Limb (tissue), 2 donors: ENCODE measurements at regions not wholly inside any gene's neighbourhood (a gene's known extent, or its start where the extent isn't known, plus 50 kb on each side); places are given as distances from the start of the nearest gene placed in this dataset.

Experiments
- DNase-seq, 2 donors: peaks; one replicate each; pipeline ENCODE4 v3.0.0-alpha.2; 2016; ENCODE audit errors: extremely low spot score in 2 of 2

GRCh38 chr10:36181426-36182178 is 539.5 kb upstream of the FZD8 start:
- DNase-seq, result peak in 1 of 2 donors; percentile 59

- DNase-seq, result no peak
Measured at GRCh38 chr10:36178616-36179015, 536.5 kb upstream of the FZD8 start.

GRCh38 chr10:36177071-36177470 is 535.0 kb upstream of the FZD8 start:
- DNase-seq, result no peak

GRCh38 chr10:36175954-36176353 is 533.9 kb upstream of the FZD8 start:
- no peak for DNase-seq

GRCh38 chr10:36173364-36173763 is 531.3 kb upstream of the FZD8 start:
- DNase-seq, result no peak

GRCh38 chr10:36171953-36172940 is 530.2 kb upstream of the FZD8 start:
- peak; percentile 24 to 53 for DNase-seq

GRCh38 chr10:36171556-36171952 is 529.5 kb upstream of the FZD8 start:
- DNase-seq, result peak in 1 of 2 donors; percentile 26

- no peak for DNase-seq
Measured at GRCh38 chr10:36170943-36171501, 528.9 kb upstream of the FZD8 start.

GRCh38 chr10:36170142-36170719 is 528.1 kb upstream of the FZD8 start:
- DNase-seq, result no peak

- no peak for DNase-seq
Measured at GRCh38 chr10:36168777-36169176, 526.7 kb upstream of the FZD8 start.

- DNase-seq, result no peak
Measured at GRCh38 chr10:36164556-36165504, 522.7 kb upstream of the FZD8 start.

GRCh38 chr10:36163827-36164226 is 521.7 kb upstream of the FZD8 start:
- DNase-seq, result no peak

GRCh38 chr10:36157486-36157885 is 515.4 kb upstream of the FZD8 start:
- DNase-seq, result no peak

- DNase-seq, result no peak
Measured at GRCh38 chr10:36148207-36148606, 506.1 kb upstream of the FZD8 start.

GRCh38 chr10:36147529-36147928 is 505.4 kb upstream of the FZD8 start:
- no peak for DNase-seq

GRCh38 chr10:36141856-36142560 is 499.9 kb upstream of the FZD8 start:
- DNase-seq, result no peak

- DNase-seq, result no peak
Measured at GRCh38 chr10:36129051-36129450, 487.0 kb upstream of the FZD8 start.

- no peak for DNase-seq
Measured at GRCh38 chr10:36126076-36126475, 484.0 kb upstream of the FZD8 start.

GRCh38 chr10:36119455-36119854 is 477.4 kb upstream of the FZD8 start:
- peak in 1 of 2 donors; percentile 34 for DNase-seq

GRCh38 chr10:36118314-36118713 is 476.2 kb upstream of the FZD8 start:
- peak in 1 of 2 donors; percentile 32 for DNase-seq
